Omental fat pad (tissue), 3 donors: ENCODE measurements at regions not wholly inside any gene's neighbourhood (a gene's known extent, or its start where the extent isn't known, plus 50 kb on each side); places are given as distances from the start of the nearest gene placed in this dataset.

Experiments
- ATAC-seq: fragments of 150-250 bp; one replicate; pipeline ENCODE4 v1.9.1; 2016; ENCODE audit warnings: mild to moderate bottlenecking, moderate library complexity; ENCODE audit not compliant: low FRiP score
- DNase-seq: peaks from one replicate; pipeline ENCODE4 v3.0.0-alpha.2; 2019; ENCODE audit warnings: low spot score
- TF ChIP-seq, protein P1 (sequence below), 3 donors: fragments of 450-650 bp; IDR thresholded peaks; one replicate each; pipeline ENCODE4 v1.5.1; 2016 to 2017; ENCODE audit warnings: antibody characterized with exemption in 3 of 3, mild to moderate bottlenecking in 3 of 3, moderate library complexity in 2 of 3

DNA sequence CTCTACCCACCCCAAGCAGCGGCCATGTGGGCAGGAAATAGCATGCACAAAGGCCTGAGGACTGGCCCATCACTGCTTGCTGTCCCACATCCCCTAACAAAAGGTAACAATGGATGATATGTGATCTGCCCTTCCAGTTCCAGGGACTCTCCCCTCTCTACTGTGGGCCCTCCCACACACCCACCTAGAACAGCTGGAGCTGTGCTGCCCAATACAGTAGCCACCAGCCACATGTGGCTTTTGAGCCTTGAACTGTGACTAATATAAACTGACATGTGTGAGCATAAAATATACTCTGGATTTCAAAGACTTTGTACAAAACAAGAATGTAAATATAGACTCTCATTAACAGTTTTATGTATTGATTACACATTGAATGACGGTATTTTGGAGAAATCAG, 78.1 kb downstream of the C5orf15 start:
- TF ChIP-seq, protein P1, sequence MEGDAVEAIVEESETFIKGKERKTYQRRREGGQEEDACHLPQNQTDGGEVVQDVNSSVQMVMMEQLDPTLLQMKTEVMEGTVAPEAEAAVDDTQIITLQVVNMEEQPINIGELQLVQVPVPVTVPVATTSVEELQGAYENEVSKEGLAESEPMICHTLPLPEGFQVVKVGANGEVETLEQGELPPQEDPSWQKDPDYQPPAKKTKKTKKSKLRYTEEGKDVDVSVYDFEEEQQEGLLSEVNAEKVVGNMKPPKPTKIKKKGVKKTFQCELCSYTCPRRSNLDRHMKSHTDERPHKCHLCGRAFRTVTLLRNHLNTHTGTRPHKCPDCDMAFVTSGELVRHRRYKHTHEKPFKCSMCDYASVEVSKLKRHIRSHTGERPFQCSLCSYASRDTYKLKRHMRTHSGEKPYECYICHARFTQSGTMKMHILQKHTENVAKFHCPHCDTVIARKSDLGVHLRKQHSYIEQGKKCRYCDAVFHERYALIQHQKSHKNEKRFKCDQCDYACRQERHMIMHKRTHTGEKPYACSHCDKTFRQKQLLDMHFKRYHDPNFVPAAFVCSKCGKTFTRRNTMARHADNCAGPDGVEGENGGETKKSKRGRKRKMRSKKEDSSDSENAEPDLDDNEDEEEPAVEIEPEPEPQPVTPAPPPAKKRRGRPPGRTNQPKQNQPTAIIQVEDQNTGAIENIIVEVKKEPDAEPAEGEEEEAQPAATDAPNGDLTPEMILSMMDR (IDR thresholded peaks at IDR 0.05): no peak
- ATAC-seq (no peak), DNase-seq (no peak)

DNA sequence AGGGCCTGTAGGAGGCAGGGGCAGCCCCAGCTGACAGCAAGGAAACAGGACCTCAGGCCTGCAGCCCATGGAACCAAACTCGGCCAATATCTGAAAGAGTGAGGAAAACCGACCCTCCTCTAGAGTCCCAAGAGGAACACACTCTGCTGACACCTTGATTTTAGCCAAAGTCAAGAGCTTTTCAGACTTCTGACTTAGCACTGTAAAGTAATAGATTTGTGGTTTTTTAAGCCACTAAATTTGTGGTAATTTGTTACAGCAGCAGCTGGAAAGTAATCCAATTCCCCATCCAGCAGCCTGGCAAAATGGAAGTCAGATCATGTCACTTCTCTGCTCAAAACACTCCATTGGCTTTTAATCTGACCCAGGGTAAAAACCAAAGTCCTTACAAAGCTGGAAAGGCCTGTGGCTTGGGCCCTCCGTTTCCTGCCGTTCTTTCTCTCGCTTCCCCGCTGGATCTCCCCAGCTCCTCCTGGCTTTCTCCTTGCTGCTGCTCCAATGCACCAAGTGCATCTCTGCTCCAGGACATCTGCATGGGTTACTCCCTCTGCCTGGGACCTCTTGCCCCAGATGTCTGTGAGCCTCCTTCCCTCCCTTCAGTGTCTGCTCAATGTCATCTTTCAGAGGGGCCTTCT, 79.0 kb downstream of the C5orf15 start:
- TF ChIP-seq, protein P1 (IDR thresholded peaks at IDR 0.05): no peak
- ATAC-seq (no peak), DNase-seq (no peak)

DNA sequence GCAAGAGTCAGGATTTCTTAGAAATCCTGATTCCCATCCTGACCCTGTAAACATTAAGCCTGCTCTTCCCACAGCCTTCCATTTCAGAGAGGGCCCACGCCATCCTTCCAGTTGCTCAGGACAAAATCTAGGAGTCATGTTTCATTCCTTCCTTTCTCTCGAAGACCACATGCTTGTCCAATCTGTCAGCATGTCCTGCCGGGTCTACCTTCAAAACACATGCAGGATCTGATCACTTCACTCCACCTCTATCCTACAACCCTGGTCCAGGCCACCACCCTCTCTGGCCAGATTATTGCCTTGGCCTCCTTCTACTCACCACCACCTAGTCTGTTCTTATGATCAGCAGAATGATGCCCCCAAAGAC, 79.8 kb downstream of the C5orf15 start:
- ATAC-seq (no peak), DNase-seq (no peak)
- TF ChIP-seq, protein P1 (IDR thresholded peaks at IDR 0.05): no peak

DNA sequence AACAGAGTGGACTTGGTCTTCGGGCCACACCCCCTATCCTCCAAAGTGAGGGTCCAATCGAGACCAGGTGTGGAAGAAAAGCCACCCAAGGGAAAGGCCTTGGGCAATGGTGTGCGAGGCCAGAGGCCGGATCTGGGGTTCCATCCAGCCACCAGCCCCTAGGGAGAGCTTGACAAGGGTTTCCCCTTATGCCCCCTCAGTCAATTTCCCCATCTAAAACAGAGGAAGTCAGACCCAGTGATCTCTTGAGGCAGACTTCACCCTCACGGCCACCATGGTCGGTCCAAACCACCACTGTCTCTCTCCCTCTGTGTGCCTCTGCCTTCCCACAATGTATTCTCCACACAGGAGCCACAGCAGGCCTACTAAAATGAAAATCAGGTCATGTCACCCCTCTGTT, 82.9 kb downstream of the C5orf15 start:
- no peak for ATAC-seq
- no peak for DNase-seq
- TF ChIP-seq, protein P1 (IDR thresholded peaks at IDR 0.05): no peak

DNA sequence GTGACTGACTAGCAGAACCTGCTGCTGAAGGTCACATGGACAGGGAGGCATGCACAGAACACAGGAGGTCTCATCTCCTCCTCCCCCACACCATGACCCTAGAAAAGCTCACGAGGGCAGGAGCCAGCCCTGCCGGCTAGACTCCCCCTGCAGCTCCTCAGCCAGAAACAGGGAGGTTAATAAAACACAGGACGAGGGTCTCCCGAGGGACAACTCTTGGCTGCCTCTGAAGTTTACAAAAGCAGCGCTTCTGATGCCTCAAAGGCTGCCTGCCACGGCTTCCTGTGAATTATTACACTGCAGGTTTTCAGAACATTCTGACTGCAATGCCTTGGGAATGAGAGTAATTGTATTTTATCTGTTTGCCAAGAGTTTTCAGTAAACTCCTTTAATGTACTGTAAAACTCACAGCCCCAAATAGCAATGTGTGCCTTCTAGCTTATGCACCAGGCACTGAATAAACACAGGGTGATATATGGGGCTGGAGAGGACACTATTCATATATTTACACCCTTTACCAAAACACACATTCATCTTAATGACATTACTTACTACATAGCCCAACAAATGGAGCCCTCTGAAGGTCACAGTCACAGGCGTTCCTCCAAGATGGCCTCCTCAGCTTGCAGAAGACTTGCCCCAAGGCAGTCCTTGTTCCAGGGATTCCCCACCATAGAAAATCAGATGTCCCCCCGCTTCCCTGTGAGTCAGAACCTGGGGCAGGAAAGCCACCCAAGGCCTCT, 83.7 kb downstream of the C5orf15 start:
- ATAC-seq: no peak
- TF ChIP-seq, protein P1 (IDR thresholded peaks at IDR 0.05): no peak
- DNase-seq: no peak

GRCh38 chr5:133883916-133884315, 84.5 kb downstream of the C5orf15 start:
- no peak for DNase-seq
- TF ChIP-seq, protein P1 (IDR thresholded peaks at IDR 0.05): no peak
- ATAC-seq: no peak

DNA sequence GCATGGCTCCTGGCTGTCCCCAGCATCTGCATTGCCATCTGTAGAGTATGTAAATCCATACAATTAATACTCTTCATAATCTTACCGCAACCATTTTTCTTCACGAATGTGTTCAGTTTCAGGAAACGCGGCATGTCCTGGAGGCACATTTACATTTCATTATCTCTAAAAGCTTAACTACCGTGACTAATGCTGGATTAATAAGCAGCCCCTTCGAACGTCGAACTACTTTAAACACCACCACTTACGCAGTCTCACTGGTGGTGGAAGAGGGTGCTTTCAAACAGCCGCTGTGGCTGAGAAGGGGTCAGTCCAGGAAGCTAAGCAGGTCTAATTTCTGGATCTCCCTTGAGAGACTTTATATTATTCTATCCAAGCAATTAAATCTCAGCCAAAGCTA, 85.6 kb downstream of the C5orf15 start:
- no peak for DNase-seq
- no peak for ATAC-seq
- TF ChIP-seq, protein P1 (IDR thresholded peaks at IDR 0.05): no peak
